Mammary epithelial cell (primary cell): ENCODE measurements at regions not wholly inside any gene's neighbourhood (a gene's known extent, or its start where the extent isn't known, plus 50 kb on each side); places are given as distances from the start of the nearest gene placed in this dataset.

Source experiments
- CTCF ChIP-seq, 2 donors: IDR thresholded peaks in 1 of 2; conservative IDR thresholded peaks in 1 of 2; 2 replicates each; pipeline ENCODE4 v1.5.1; 2011 to 2012; ENCODE audit warnings: inconsistent platforms in 2 of 2, low read length in 2 of 2, mild to moderate bottlenecking in 2 of 2, control low read depth in 1 of 2, low read depth in 1 of 2; ENCODE audit not compliant: insufficient read depth in 1 of 2; ENCODE audit errors: extremely low read depth in 1 of 2
- EZH2 ChIP-seq: IDR thresholded peaks from 2 replicates; pipeline ENCODE4 v1.6.1; 2012; ENCODE audit warnings: low read length, inconsistent platforms, borderline replicate concordance

DNA sequence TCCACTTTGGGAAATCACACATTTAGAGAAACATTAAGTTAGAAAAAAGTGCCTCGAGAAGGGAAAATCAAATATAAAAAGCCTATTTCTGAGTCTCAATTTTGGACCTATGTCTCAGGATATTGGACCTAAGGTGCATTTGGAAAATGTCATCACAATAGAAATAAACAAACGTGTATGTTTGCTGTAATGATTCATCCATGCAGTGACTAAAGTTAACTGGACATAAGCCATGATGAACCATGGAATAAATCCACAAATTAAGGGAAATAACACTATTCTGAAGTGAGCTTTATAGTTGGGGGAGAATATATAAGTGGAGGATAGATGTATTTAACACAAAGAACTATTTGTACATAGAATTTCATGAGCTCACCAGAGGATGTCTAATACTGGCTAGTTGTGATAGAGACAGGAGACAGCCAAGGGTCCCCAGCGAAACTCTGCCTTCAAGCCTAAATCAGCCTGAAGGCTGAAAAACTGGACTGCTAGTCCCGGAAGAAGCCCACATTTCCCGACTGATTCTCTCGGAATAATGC lies 963.3 kb upstream of the SPRY2 start:
- TF ChIP-seq CTCF (conservative IDR thresholded peaks at IDR 0.05 in 1 of 2, IDR thresholded peaks at IDR 0.05 in 1 of 2; ENCODE audit: extremely low read depth in 1 of 2, insufficient read depth in 1 of 2, low read depth in 1 of 2, low read length in 2 of 2) (no peak), EZH2 (no peak)
